GM12891 (cell line): ENCODE measurements at regions not wholly inside any gene's neighbourhood (a gene's known extent, or its start where the extent isn't known, plus 50 kb on each side); places are given as distances from the start of the nearest gene placed in this dataset.

Source experiments
- PAX5 ChIP-seq: IDR thresholded peaks from 2 replicates; pipeline ENCODE4 v1.6.1; 2011; ENCODE audit warnings: low read length, moderate library complexity, mild to moderate bottlenecking; ENCODE audit not compliant: insufficient read depth, severe bottlenecking
- POLR2A ChIP-seq: IDR thresholded peaks from 2 replicates; pipeline ENCODE4 v1.6.1; 2011; ENCODE audit warnings: low read depth, low read length, control low read depth
- TAF1 ChIP-seq: IDR thresholded peaks from 2 replicates; pipeline ENCODE4 v1.6.1; 2011; ENCODE audit warnings: low read depth, low read length, control low read depth

DNA sequence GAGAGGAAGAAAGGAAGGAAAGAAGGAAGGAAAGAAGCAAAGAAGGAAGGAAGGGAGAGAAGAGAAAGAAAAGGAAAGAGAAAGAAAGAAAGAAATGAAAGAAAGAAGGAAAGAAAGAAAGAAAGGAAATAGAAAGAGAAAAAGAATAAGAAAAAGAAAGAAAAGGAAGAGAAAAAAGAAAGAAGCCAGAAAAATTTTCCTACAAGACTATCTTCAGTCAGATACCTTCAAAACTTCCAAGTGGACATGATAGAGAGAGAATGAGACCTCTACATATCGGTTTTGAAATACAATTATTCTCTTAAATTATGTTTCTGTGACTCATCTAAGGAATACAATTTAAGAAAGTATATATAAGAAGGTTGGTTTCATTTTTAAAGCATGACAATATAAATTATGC lies 1369.0 kb downstream of the ZPLD1 start:
- no peak for TF ChIP-seq PAX5
- no peak for TF ChIP-seq POLR2A
- no peak for TF ChIP-seq TAF1
